ENCODE measurements at regions not wholly inside any gene's neighbourhood (a gene's known extent, or its start where the extent isn't known, plus 50 kb on each side); places are given as distances from the start of the nearest gene placed in this dataset.

GRCh38 chr11:131137046-131137445 lies 220.8 kb upstream of the SNX19 start:
- ChIA-PET CTCF (ENCODE audit: unreplicated experiment) (no interaction called here), POLR2A (no interaction called here)
- Histone ChIP-seq H3K27ac (ENCODE audit: low read depth, low read length, poor library complexity, severe bottlenecking) (no peak overlapping the region), H3K79me2 (ENCODE audit: insufficient read depth, low read depth, low read length) (no peaks in the 10 kb centered on the region), H3K9me2 (ENCODE audit: insufficient read depth, low read length) (no peaks in the 10 kb centered on the region), H2AFZ (ENCODE audit: low read length) (no peak overlapping the region), H3K4me3 (ENCODE audit: low read depth, low read length, poor library complexity, severe bottlenecking) (no peak overlapping the region), H3K9me3 (ENCODE audit: low read length) (no peaks in the 10 kb centered on the region), H3K4me1 (ENCODE audit: insufficient read depth, low read length, poor library complexity, severe bottlenecking) (no peaks in the 10 kb centered on the region), H3K36me3 (ENCODE audit: insufficient read depth, low read length) (no peaks in the 10 kb centered on the region), H3K4me2 (ENCODE audit: low read length) (no peak overlapping the region), H4K20me1 (ENCODE audit: insufficient read depth, low read length) (no peaks in the 10 kb centered on the region)
- intact Hi-C loops (cut with micrococcal nuclease; ENCODE audit: unreplicated experiment), result no loop called here
- DNase-seq (ENCODE audit: low spot score), result no peak
- BruUV-seq (replicated peaks), result no TSS peak
- no peak for TF ChIP-seq EZH2phosphoT487 (IDR thresholded peaks at IDR 0.05; ENCODE audit: borderline replicate concordance, low read depth, low read length)
- TF ChIP-seq CTCF (conservative IDR thresholded peaks at IDR 0.05; ENCODE audit: low read length), result no peak

- no peaks in the 10 kb centered on the region for H4K20me1 ChIP-seq (ENCODE audit: insufficient read depth, low read length)
- no peak overlapping the region for H3K4me2 ChIP-seq (ENCODE audit: low read length)
- no peaks in the 10 kb centered on the region for H3K36me3 ChIP-seq (ENCODE audit: insufficient read depth, low read length)
- TF ChIP-seq EZH2phosphoT487 (IDR thresholded peaks at IDR 0.05; ENCODE audit: borderline replicate concordance, low read depth, low read length) (no peak), CTCF (conservative IDR thresholded peaks at IDR 0.05; ENCODE audit: low read length) (no peak)
- BruUV-seq (replicated peaks), result no TSS peak
- H3K27ac ChIP-seq (ENCODE audit: low read depth, low read length, poor library complexity, severe bottlenecking), result no peak overlapping the region
- ChIA-PET POLR2A (no interaction called here), CTCF (ENCODE audit: unreplicated experiment) (no interaction called here)
- H2AFZ ChIP-seq (ENCODE audit: low read length), result no peak overlapping the region
- no peak for DNase-seq (ENCODE audit: low spot score)
- intact Hi-C loops (cut with micrococcal nuclease; ENCODE audit: unreplicated experiment), result no loop called here
- H3K9me3 ChIP-seq (ENCODE audit: low read length), result no peaks in the 10 kb centered on the region
- H3K79me2 ChIP-seq (ENCODE audit: insufficient read depth, low read depth, low read length), result no peaks in the 10 kb centered on the region
- no peak overlapping the region for H3K4me3 ChIP-seq (ENCODE audit: low read depth, low read length, poor library complexity, severe bottlenecking)
- no peaks in the 10 kb centered on the region for H3K4me1 ChIP-seq (ENCODE audit: insufficient read depth, low read length, poor library complexity, severe bottlenecking)
- no peaks in the 10 kb centered on the region for H3K9me2 ChIP-seq (ENCODE audit: insufficient read depth, low read length)
Observed at GRCh38 chr11:131138731-131139130, 222.5 kb upstream of the SNX19 start.

- H3K79me2 ChIP-seq (ENCODE audit: insufficient read depth, low read depth, low read length), result no peaks in the 10 kb centered on the region
- TF ChIP-seq EZH2phosphoT487 (IDR thresholded peaks at IDR 0.05; ENCODE audit: borderline replicate concordance, low read depth, low read length) (no peak), CTCF (conservative IDR thresholded peaks at IDR 0.05; ENCODE audit: low read length) (no peak)
- DNase-seq (ENCODE audit: low spot score), result no peak
- H3K4me1 ChIP-seq (ENCODE audit: insufficient read depth, low read length, poor library complexity, severe bottlenecking), result no peaks in the 10 kb centered on the region
- H3K4me3 ChIP-seq (ENCODE audit: low read depth, low read length, poor library complexity, severe bottlenecking), result no peak overlapping the region
- H2AFZ ChIP-seq (ENCODE audit: low read length), result no peak overlapping the region
- no peaks in the 10 kb centered on the region for H3K36me3 ChIP-seq (ENCODE audit: insufficient read depth, low read length)
- intact Hi-C loops (cut with micrococcal nuclease; ENCODE audit: unreplicated experiment), result no loop called here
- H4K20me1 ChIP-seq (ENCODE audit: insufficient read depth, low read length), result no peaks in the 10 kb centered on the region
- H3K27ac ChIP-seq (ENCODE audit: low read depth, low read length, poor library complexity, severe bottlenecking), result no peak overlapping the region
- POLR2A ChIA-PET, result interaction anchor here (0.6 kb wide), 1 partner anchor 162 kb away, joined by 7 read pairs; no protein-coding TSS in a partner anchor
- H3K4me2 ChIP-seq (ENCODE audit: low read length), result no peak overlapping the region
- no peaks in the 10 kb centered on the region for H3K9me2 ChIP-seq (ENCODE audit: insufficient read depth, low read length)
- CTCF ChIA-PET (ENCODE audit: unreplicated experiment), result no interaction called here
- BruUV-seq (replicated peaks), result no TSS peak
- H3K9me3 ChIP-seq (ENCODE audit: low read length), result no peaks in the 10 kb centered on the region
Observed at GRCh38 chr11:131145791-131146190, 224.6 kb upstream of the NTM start.
